LNCaP clone FGC (cell line): ENCODE measurements at regions not wholly inside any gene's neighbourhood (a gene's known extent, or its start where the extent isn't known, plus 50 kb on each side); places are given as distances from the start of the nearest gene placed in this dataset.
"Not testable (repeated sequence)": the region's sequence is repeated elsewhere in the genome, so short reads cannot be mapped to it uniquely, and the experiment has no call there.

Experiments
- DNase-seq: peaks from one replicate; pipeline ENCODE4 v3.0.0-alpha.2; 2011; ENCODE audit warnings: low read depth
- H3K4me3 ChIP-seq: 2 replicates; pipeline ENCODE4 v1.5.1; 2011; ENCODE audit warnings: mild to moderate bottlenecking, low read depth, low read length, control low read depth
- TF ChIP-seq, protein P1 (sequence below): IDR thresholded peaks from 2 replicates; pipeline ENCODE4 v1.5.1; 2012; ENCODE audit warnings: mild to moderate bottlenecking; ENCODE audit not compliant: control insufficient read depth, insufficient read depth; ENCODE audit errors: extremely low read depth

DNA sequence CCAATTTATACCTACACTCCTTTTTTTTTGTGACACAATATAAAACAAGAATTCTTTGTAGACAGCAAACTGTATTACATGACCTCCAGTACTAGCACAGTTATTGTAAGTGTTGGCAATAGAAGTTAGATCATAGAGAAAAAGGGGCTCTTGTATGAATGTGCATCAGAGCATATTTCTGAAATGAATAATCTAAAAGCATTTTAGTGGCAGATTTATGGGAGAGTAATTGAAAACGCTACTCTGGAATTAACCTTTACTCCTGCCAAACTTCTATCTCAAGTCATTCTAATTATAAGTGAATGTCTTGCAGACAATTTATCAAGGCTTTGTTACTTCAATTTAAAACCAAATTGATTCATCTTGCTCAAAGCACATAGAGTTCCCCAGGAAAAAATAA lies 968.1 kb downstream of the TAF11L14 start:
- TF ChIP-seq, protein P1, sequence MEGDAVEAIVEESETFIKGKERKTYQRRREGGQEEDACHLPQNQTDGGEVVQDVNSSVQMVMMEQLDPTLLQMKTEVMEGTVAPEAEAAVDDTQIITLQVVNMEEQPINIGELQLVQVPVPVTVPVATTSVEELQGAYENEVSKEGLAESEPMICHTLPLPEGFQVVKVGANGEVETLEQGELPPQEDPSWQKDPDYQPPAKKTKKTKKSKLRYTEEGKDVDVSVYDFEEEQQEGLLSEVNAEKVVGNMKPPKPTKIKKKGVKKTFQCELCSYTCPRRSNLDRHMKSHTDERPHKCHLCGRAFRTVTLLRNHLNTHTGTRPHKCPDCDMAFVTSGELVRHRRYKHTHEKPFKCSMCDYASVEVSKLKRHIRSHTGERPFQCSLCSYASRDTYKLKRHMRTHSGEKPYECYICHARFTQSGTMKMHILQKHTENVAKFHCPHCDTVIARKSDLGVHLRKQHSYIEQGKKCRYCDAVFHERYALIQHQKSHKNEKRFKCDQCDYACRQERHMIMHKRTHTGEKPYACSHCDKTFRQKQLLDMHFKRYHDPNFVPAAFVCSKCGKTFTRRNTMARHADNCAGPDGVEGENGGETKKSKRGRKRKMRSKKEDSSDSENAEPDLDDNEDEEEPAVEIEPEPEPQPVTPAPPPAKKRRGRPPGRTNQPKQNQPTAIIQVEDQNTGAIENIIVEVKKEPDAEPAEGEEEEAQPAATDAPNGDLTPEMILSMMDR, result no peak
- H3K4me3 ChIP-seq, result no peak overlapping the region
- DNase-seq, result no peak

DNA sequence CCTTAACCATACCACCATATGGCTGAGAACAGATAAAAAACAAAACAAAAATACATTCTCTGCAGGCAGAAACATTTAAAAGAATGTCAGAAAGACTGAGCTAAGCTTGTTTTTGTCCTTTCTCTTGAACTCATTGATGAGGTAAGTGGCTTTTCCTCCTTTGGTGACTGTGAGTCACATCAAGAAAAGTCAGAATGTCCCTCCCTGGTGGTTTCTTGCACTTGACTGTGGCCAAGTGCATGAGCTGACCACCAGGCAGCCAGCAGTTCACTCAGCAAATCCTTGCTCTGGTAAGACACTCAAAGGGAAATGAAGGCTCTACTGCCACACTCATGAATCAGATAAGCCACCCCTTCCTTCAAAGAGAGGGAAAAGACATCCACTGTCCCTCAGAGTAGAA lies 970.9 kb downstream of the TAF11L14 start:
- no peak overlapping the region for H3K4me3 ChIP-seq
- no peak for DNase-seq
- TF ChIP-seq, protein P1, result no peak

DNA sequence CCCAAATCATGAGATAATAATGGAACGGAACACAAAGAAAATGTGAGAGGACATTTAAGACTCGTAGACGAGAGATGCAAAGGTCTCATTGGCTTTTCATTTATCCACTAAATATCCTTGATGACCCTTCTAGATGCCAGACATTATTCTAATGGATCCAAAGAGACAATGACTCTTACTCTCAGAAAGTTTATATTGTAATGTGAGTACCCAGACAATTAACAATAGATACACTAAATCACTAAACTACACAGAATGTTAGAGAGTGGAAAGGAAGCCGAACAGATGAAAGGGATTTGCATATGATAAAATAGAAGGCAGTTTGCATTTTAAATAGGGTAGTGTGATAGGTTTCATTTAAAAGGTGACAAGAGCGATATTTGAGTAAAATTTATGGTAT lies 973.3 kb downstream of the TAF11L14 start:
- TF ChIP-seq, protein P1, result no peak
- DNase-seq, result no peak
- H3K4me3 ChIP-seq, result no peak overlapping the region

DNA sequence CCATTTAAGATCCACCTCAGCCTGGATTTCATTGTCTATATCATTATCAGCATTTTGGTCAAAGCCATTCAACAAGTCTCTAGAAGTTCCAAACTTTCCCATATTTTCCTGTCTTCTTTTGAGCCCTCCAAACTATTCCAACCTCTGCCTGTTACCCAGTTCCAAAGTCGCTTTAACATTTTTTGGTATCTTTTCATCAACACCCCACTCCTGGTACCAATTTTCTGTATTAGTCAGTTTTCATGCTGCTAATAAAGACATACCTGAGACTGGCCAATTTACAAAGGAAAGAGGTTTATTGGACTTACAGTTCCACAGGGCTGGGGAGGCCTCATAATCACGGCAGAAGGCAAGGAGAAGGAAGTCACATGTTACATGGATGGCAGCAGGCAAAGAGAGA lies 982.9 kb downstream of the TAF11L14 start:
- DNase-seq, H3K4me3 ChIP-seq: not testable (repeated sequence)

DNA sequence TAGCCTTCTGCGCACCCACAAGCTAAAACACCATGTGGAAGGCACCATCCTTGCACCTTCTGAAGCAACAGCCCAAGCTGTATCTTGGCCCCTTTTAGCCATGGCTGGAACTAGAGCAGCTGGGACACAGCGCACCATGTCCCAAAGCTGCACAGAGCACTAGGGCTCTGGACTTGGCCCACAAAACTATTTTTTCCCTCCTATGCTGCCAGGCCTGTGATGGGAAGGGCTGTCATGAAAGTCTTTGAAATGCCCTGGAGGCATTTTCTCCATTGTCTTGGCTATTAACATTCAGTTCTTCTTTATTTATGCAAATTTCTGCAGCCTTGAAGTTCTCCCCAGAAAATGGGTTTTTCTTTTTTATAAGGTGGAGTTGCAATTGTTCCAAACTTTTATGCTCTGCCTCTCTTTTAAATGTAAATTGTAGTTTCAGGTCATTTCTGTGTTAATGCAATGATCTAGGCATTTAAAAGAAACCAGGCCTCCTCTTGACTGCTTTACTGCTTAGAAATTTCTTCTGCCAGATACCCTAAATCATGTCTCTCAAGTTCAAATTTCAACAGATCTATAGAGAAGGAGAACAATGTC lies 996.3 kb downstream of the TAF11L14 start:
- DNase-seq, result no peak
- no peak overlapping the region for H3K4me3 ChIP-seq
- TF ChIP-seq, protein P1, result no peak

DNA sequence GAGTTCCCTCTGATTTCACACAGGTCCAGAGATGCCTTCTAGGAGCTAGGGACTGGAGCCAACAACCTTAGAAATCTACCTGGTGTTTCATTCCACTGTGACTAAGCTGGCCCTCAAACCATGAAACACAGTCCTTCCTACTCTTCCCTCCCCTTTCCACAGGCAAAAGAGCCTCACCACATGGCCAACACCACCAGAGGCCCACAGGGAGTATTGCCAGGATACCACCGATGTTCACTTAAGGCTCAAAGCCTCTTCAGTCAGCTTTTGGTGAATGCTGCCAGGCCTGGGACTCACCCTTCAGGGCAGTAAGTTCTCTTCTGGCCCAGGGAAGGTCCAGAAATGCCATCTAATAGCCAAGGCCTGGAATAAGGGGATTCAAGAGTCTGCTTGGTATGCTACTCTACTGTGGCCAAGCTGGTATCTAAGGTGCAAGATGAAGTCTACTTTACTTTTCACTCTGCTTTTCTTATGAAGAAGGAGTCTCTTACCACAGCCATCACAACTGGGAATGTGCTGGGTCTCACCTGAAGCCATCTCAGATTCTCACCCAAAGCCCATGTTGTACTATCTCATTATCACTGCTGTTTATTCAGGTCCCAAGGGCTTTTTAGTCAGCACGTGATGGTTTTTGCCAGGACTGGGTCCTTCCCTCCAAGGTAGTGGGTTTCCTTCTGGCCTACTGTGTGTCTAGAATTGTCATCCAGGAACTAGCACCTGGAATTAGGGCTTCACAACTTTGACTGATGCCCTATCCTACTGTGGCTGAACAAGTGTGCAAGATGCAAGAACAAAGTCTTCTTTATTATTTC lies 1018.4 kb downstream of the TAF11L14 start:
- no peak for DNase-seq
- no peak overlapping the region for H3K4me3 ChIP-seq
- TF ChIP-seq, protein P1, result no peak

DNA sequence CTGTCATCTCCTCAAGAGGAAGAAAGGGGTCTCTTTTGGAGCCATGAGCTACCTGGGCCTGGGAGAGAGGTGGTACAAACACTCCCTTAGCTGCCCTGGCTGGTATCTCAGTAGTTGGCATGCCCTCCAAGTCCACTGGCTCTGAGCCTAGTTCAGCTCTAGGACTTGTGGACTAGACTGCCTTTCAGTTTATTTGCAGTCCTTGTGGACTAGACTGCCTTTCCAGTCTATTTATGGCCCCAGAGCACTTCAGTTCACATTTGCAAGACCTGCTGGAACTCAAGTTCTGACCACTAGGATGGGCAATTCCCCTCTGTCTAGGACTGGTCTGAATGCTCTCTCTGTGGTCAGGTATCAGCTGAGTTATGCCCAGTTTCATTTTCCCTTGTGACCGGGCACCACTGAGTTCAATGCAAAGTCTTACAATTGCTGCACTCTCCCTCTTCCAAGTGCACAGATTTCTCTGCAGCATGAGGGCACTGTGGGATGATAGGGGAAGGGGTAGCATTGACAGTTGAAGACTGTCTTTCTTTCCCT lies 1019.0 kb downstream of the TAF11L14 start:
- no peak for DNase-seq
- H3K4me3 ChIP-seq, result no peak overlapping the region
- TF ChIP-seq, protein P1, result no peak
